ENCODE measurements at regions not wholly inside any gene's neighbourhood (a gene's known extent, or its start where the extent isn't known, plus 50 kb on each side); places are given as distances from the start of the nearest gene placed in this dataset.
"Not testable (repeated sequence)": the region's sequence is repeated elsewhere in the genome, so short reads cannot be mapped to it uniquely, and the experiment has no call there.

DNA sequence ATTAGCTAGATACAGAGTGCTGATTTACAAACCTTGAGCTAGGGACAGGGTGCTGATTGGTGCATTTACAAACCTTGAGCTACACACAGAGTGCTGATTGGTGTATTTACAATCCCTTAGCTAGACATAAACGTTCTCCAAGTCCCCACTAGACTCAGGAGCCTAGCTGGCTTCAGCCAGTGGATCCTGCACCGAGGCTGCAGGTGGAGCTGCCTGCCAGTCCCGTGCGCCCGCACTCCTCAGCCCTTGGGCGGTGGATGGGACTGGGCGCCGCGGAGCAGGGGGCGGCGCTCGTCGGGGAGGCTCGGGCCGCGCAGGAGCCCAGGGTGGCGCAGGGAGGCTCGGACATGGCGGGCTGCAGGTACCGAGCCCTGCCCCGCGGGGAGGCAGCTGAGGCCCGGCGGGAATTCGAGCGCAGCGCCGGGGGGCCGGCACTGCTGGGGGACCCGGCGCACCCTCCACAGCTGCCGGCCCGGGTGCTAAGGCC is 157.7 kb downstream of the BRD1 start:
- TF ChIP-seq, protein P1, sequence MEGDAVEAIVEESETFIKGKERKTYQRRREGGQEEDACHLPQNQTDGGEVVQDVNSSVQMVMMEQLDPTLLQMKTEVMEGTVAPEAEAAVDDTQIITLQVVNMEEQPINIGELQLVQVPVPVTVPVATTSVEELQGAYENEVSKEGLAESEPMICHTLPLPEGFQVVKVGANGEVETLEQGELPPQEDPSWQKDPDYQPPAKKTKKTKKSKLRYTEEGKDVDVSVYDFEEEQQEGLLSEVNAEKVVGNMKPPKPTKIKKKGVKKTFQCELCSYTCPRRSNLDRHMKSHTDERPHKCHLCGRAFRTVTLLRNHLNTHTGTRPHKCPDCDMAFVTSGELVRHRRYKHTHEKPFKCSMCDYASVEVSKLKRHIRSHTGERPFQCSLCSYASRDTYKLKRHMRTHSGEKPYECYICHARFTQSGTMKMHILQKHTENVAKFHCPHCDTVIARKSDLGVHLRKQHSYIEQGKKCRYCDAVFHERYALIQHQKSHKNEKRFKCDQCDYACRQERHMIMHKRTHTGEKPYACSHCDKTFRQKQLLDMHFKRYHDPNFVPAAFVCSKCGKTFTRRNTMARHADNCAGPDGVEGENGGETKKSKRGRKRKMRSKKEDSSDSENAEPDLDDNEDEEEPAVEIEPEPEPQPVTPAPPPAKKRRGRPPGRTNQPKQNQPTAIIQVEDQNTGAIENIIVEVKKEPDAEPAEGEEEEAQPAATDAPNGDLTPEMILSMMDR (IDR thresholded peaks at IDR 0.05), result not testable (repeated sequence)
- not testable (repeated sequence) for TF ChIP-seq ZFX (IDR thresholded peaks at IDR 0.05; ENCODE audit: borderline replicate concordance)
